Mesenchymal stem cell (in vitro differentiated cells and primary cell): ENCODE measurements at regions not wholly inside any gene's neighbourhood (a gene's known extent, or its start where the extent isn't known, plus 50 kb on each side); places are given as distances from the start of the nearest gene placed in this dataset.
A peak's percentile ranks its signal among the peaks of the same experiment; 100 is the strongest.
"Not testable (repeated sequence)": the region's sequence is repeated elsewhere in the genome, so short reads cannot be mapped to it uniquely, and the experiment has no call there.

ENCODE experiments used
- DNase-seq: peaks from one replicate; pipeline ENCODE4 v3.0.0-alpha.2; 2013
- H2AFZ ChIP-seq: one replicate; pipeline ENCODE4 v1.6.1; 2013; ENCODE audit warnings: low read depth, mild to moderate bottlenecking, control low read depth, inconsistent platforms, low read length, moderate library complexity
- H2AK5ac ChIP-seq: 2 replicates; pipeline ENCODE4 v1.6.1; 2013; ENCODE audit warnings: low read length, moderate library complexity, mild to moderate bottlenecking, inconsistent platforms; ENCODE audit not compliant: severe bottlenecking
- H2BK120ac ChIP-seq: one replicate; pipeline ENCODE4 v1.6.1; 2013; ENCODE audit warnings: low read depth, mild to moderate bottlenecking, inconsistent platforms, low read length, moderate library complexity
- H2BK12ac ChIP-seq, 2 experiments: one replicate each; pipeline ENCODE4 v1.6.1; 2013; ENCODE audit warnings: inconsistent platforms in 2 of 2, low read length in 2 of 2, mild to moderate bottlenecking in 2 of 2, moderate library complexity in 2 of 2, control low read depth in 1 of 2
- H2BK15ac ChIP-seq: one replicate; pipeline ENCODE4 v1.6.1; 2013; ENCODE audit warnings: mild to moderate bottlenecking, low read depth, inconsistent platforms; ENCODE audit not compliant: poor library complexity, severe bottlenecking
- H2BK5ac ChIP-seq: 2 replicates; pipeline ENCODE4 v1.6.1; 2013; ENCODE audit warnings: low read depth, mild to moderate bottlenecking, low read length, control low read depth, inconsistent platforms; ENCODE audit not compliant: poor library complexity, severe bottlenecking
- H3K14ac ChIP-seq, 2 experiments: one replicate each; pipeline ENCODE4 v1.6.1; 2013; ENCODE audit warnings: inconsistent platforms in 2 of 2, low read length in 2 of 2, control low read depth in 1 of 2, mild to moderate bottlenecking in 1 of 2, moderate library complexity in 1 of 2
- H3K18ac ChIP-seq, 2 experiments: one replicate each; pipeline ENCODE4 v1.6.1; 2013; ENCODE audit warnings: inconsistent platforms in 2 of 2, low read length in 2 of 2, control low read depth in 1 of 2, low read depth in 1 of 2, mild to moderate bottlenecking in 1 of 2
- H3K23ac ChIP-seq, 2 experiments: one replicate each; pipeline ENCODE4 v1.6.1; 2013; ENCODE audit warnings: inconsistent platforms in 2 of 2, low read length in 2 of 2, mild to moderate bottlenecking in 2 of 2, moderate library complexity in 2 of 2, control low read depth in 1 of 2
- H3K27ac ChIP-seq: 2 replicates; pipeline ENCODE4 v1.5.1; 2013; ENCODE audit warnings: mild to moderate bottlenecking, moderate library complexity, low read length, control low read depth, inconsistent platforms; ENCODE audit not compliant: poor library complexity, severe bottlenecking
- H3K27me3 ChIP-seq, 2 experiments: 2 replicates each; pipeline versions ENCODE4 v1.6.1 to v1.7.0; 2013; ENCODE audit warnings: low read length in 2 of 2, mild to moderate bottlenecking in 2 of 2, moderate library complexity in 2 of 2, control low read depth in 1 of 2, inconsistent platforms in 1 of 2; ENCODE audit not compliant: control insufficient read depth in 1 of 2, insufficient read depth in 1 of 2
- H3K36me3 ChIP-seq, 2 experiments: 2 replicates each; pipeline versions ENCODE4 v1.6.1 to v1.7.0; 2013; ENCODE audit warnings: low read length in 2 of 2, control low read depth in 1 of 2, inconsistent platforms in 1 of 2, low read depth in 1 of 2, mild to moderate bottlenecking in 1 of 2; ENCODE audit not compliant: insufficient read depth in 2 of 2, control insufficient read depth in 1 of 2
- H3K4ac ChIP-seq, 2 experiments: one replicate each; pipeline ENCODE4 v1.6.1; 2013; ENCODE audit warnings: inconsistent platforms in 2 of 2, low read length in 2 of 2, mild to moderate bottlenecking in 2 of 2, moderate library complexity in 2 of 2, control low read depth in 1 of 2, low read depth in 1 of 2
- H3K4me1 ChIP-seq: 2 replicates; pipeline ENCODE4 v1.6.1; 2013; ENCODE audit warnings: low read depth, low read length, control low read depth; ENCODE audit not compliant: control insufficient read depth, insufficient read depth
- H3K4me2 ChIP-seq: 2 replicates; pipeline ENCODE4 v1.6.1; 2013; ENCODE audit warnings: low read length, mild to moderate bottlenecking, inconsistent platforms; ENCODE audit not compliant: poor library complexity, severe bottlenecking
- H3K4me3 ChIP-seq, 2 experiments: 2 replicates each; pipeline versions ENCODE4 v1.5.1 to v1.7.0; 2013; ENCODE audit warnings: low read length in 2 of 2, mild to moderate bottlenecking in 2 of 2, control low read depth in 1 of 2, low read depth in 1 of 2; ENCODE audit not compliant: insufficient read depth in 1 of 2
- H3K79me1 ChIP-seq: replicated peaks from 2 replicates; pipeline ENCODE4 v1.6.1; 2013; ENCODE audit warnings: mild to moderate bottlenecking, control low read depth, low read length, inconsistent platforms; ENCODE audit not compliant: poor library complexity, severe bottlenecking
- H3K9ac ChIP-seq: 2 replicates; pipeline ENCODE4 v1.7.0; 2013; ENCODE audit warnings: mild to moderate bottlenecking, low read length, moderate library complexity
- H3K9me3 ChIP-seq: 2 replicates; pipeline ENCODE4 v1.7.0; 2013; ENCODE audit warnings: mild to moderate bottlenecking, low read length; ENCODE audit not compliant: control insufficient read depth
- H4K8ac ChIP-seq: one replicate; pipeline ENCODE4 v1.6.1; 2013; ENCODE audit warnings: inconsistent platforms, mild to moderate bottlenecking, low read length, moderate library complexity
- H4K91ac ChIP-seq: one replicate; pipeline ENCODE4 v1.6.1; 2013; ENCODE audit warnings: mild to moderate bottlenecking, low read length, inconsistent platforms
- WGBS: methylation state at CpG from one replicate; pipeline ENCODE4 v1.1.7; 2013; ENCODE audit warnings: mixed read lengths; 5-methylcytosine and 5-hydroxymethylcytosine counted together

- Histone ChIP-seq H3K23ac (no peak overlapping the region), H3K4me3 (no peak overlapping the region), H2AK5ac (no peak overlapping the region), H2BK12ac (no peak overlapping the region), H2AFZ (no peak overlapping the region), H2BK120ac (no peak overlapping the region), H2BK5ac (no peak overlapping the region), H3K9ac (no peak overlapping the region), H3K36me3 (no peaks in the 10 kb centered on the region), H3K27me3 (no peaks in the 10 kb centered on the region), H4K8ac (no peak overlapping the region), H3K4me2 (no peak overlapping the region), H3K79me1 (no peaks in the 10 kb centered on the region), H3K4me1 (no peaks in the 10 kb centered on the region), H3K9me3 (no peaks in the 10 kb centered on the region), H3K18ac (no peak overlapping the region), H3K14ac (no peak overlapping the region), H4K91ac (no peak overlapping the region), H3K4ac (no peak overlapping the region), H2BK15ac (no peak overlapping the region), H3K27ac (no peak overlapping the region)
- DNase-seq: peak; percentile 20
Measured at GRCh38 chr4:140222171-140222570, 68.2 kb upstream of the MAML3 start.

GRCh38 chr4:140220058-140220457 is 66.1 kb upstream of the MAML3 start:
- Histone ChIP-seq H3K4me1 (no peaks in the 10 kb centered on the region), H3K23ac (no peak overlapping the region), H2AK5ac (no peak overlapping the region), H2BK12ac (no peak overlapping the region), H3K18ac (no peak overlapping the region), H3K4ac (no peak overlapping the region), H3K79me1 (no peaks in the 10 kb centered on the region), H3K27ac (no peak overlapping the region), H3K9ac (no peak overlapping the region), H2AFZ (no peak overlapping the region), H3K4me2 (no peak overlapping the region), H2BK15ac (no peak overlapping the region), H3K36me3 (no peaks in the 10 kb centered on the region), H3K9me3 (no peaks in the 10 kb centered on the region), H3K14ac (no peak overlapping the region), H2BK5ac (no peak overlapping the region), H4K8ac (no peak overlapping the region), H3K27me3 (no peaks in the 10 kb centered on the region), H4K91ac (no peak overlapping the region), H2BK120ac (no peak overlapping the region), H3K4me3 (no peak overlapping the region)
- DNase-seq: no peak
- WGBS: 76% methylated on average over 2 of the region's 2 CpGs

GRCh38 chr4:140219567-140219966 is 65.6 kb upstream of the MAML3 start:
- Histone ChIP-seq H2BK120ac (no peak overlapping the region), H3K9me3 (no peaks in the 10 kb centered on the region), H3K14ac (no peak overlapping the region), H2AK5ac (no peak overlapping the region), H2BK5ac (no peak overlapping the region), H2AFZ (no peak overlapping the region), H4K8ac (no peak overlapping the region), H3K4me2 (no peak overlapping the region), H3K36me3 (no peaks in the 10 kb centered on the region), H3K4me1 (no peaks in the 10 kb centered on the region), H3K18ac (no peak overlapping the region), H4K91ac (no peak overlapping the region), H3K27me3 (no peaks in the 10 kb centered on the region), H3K23ac (no peak overlapping the region), H2BK12ac (peak overlapping the region in 1 of 2 experiments; percentile 29), H2BK15ac (no peak overlapping the region), H3K9ac (no peak overlapping the region), H3K4ac (no peak overlapping the region), H3K79me1 (no peaks in the 10 kb centered on the region), H3K4me3 (no peak overlapping the region), H3K27ac (no peak overlapping the region)
- WGBS: 27% methylated on average over 2 of the region's 2 CpGs
- DNase-seq: no peak

- not testable (repeated sequence) for H3K79me1 ChIP-seq, H2AK5ac ChIP-seq, DNase-seq, H3K9me3 ChIP-seq, H4K8ac ChIP-seq, H3K4me1 ChIP-seq, H3K23ac ChIP-seq, H2BK5ac ChIP-seq, H3K4me3 ChIP-seq, H3K27ac ChIP-seq, H3K9ac ChIP-seq, H2BK12ac ChIP-seq, H3K4ac ChIP-seq, H3K14ac ChIP-seq, H4K91ac ChIP-seq, H2AFZ ChIP-seq, H3K18ac ChIP-seq, H2BK15ac ChIP-seq, H3K36me3 ChIP-seq, H2BK120ac ChIP-seq, H3K4me2 ChIP-seq, H3K27me3 ChIP-seq
- 77% methylated on average over 5 of the region's 5 CpGs for WGBS
Measured at GRCh38 chr4:140219070-140219469, 65.1 kb upstream of the MAML3 start.
